ENCODE measurements at regions not wholly inside any gene's neighbourhood (a gene's known extent, or its start where the extent isn't known, plus 50 kb on each side); places are given as distances from the start of the nearest gene placed in this dataset.
A peak's percentile ranks its signal among the peaks of the same experiment; 100 is the strongest.

DNA sequence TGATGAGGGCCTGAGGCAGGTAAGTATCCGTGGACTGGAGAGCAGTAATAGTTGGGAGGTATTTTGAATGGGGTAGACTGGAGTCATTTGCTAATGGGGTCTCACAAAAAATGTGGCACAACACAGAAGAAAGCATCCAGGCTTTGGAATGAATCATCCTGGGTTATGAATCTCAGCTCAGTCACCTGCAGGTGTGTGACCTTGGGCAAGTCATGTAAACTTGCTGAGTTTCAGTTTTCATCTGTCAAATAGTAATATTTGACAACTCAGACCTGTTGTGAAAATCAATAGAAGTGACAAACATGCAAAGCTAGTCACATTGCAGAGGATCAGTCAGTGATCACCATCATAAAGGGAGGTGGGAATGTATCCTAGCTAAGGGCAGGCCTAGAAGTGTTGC lies 232.0 kb upstream of the TENM4 start:
- Histone ChIP-seq H3K4me1 (ENCODE audit: low read depth) (no peaks in the 10 kb centered on the region), H3K9me3 (ENCODE audit: low read depth) (no peaks in the 10 kb centered on the region), H3K36me3 (no peaks in the 10 kb centered on the region), H3K27ac (no peak overlapping the region), H3K27me3 (no peaks in the 10 kb centered on the region), H3K4me3 (no peak overlapping the region)
- TF ChIP-seq, protein P1, sequence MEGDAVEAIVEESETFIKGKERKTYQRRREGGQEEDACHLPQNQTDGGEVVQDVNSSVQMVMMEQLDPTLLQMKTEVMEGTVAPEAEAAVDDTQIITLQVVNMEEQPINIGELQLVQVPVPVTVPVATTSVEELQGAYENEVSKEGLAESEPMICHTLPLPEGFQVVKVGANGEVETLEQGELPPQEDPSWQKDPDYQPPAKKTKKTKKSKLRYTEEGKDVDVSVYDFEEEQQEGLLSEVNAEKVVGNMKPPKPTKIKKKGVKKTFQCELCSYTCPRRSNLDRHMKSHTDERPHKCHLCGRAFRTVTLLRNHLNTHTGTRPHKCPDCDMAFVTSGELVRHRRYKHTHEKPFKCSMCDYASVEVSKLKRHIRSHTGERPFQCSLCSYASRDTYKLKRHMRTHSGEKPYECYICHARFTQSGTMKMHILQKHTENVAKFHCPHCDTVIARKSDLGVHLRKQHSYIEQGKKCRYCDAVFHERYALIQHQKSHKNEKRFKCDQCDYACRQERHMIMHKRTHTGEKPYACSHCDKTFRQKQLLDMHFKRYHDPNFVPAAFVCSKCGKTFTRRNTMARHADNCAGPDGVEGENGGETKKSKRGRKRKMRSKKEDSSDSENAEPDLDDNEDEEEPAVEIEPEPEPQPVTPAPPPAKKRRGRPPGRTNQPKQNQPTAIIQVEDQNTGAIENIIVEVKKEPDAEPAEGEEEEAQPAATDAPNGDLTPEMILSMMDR (IDR thresholded peaks at IDR 0.05; ENCODE audit: low read depth, low read length), result no peak
- DNase-seq (ENCODE audit: low read depth in 1 of 2, low spot score in 1 of 2), result no peak

DNA sequence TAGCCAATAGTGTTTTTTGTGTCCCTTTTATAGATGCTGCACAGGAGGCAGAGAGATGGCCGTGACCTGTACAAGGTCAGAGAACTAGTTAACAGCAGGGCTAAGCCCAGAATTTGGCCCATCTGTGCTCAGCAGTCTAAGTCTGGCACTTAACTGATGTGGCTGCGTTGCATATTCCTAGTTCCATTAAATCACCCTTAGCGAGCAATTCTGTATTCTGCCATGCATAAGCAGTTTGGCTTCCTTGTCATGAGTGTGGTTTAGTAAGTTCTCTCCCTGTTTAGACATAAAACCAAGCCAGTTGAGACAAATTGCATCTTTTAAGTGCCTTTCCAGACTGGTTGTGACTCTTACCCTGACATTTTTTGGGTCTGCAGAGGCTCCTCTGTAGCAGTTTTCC lies 230.6 kb upstream of the TENM4 start:
- Histone ChIP-seq H3K27me3 (peaks cover 3% of the 10 kb centered on the region), H3K4me3 (no peak overlapping the region), H3K4me1 (ENCODE audit: low read depth) (no peaks in the 10 kb centered on the region), H3K36me3 (no peaks in the 10 kb centered on the region), H3K27ac (no peak overlapping the region), H3K9me3 (ENCODE audit: low read depth) (no peaks in the 10 kb centered on the region)
- no peak for DNase-seq (ENCODE audit: low read depth in 1 of 2, low spot score in 1 of 2)
- TF ChIP-seq, protein P1 (IDR thresholded peaks at IDR 0.05; ENCODE audit: low read depth, low read length), result no peak

DNA sequence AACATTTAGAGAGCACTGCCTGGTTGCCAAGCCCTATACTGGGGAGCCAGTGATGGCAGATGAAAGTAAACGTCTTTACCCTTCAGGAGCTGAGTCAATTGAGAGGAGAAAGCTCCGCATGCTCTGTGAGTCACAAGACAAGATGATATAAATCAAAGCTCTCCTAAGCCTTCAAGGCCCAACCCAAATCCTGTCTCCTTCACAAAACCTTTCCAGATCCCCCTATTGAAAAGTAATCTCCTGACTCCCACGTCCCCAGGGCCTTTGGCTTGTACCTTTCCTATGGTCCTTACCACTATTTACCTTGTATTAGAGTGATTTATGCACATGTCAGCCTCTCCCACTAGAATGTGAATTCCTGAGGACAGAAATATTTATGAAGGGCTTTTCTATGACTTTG lies 230.1 kb upstream of the TENM4 start:
- peaks cover 5% of the 10 kb centered on the region for H3K27me3 ChIP-seq
- no peak overlapping the region for H3K4me3 ChIP-seq
- no peak for DNase-seq (ENCODE audit: low read depth in 1 of 2, low spot score in 1 of 2)
- H3K36me3 ChIP-seq, result no peaks in the 10 kb centered on the region
- H3K27ac ChIP-seq, result no peak overlapping the region
- no peaks in the 10 kb centered on the region for H3K9me3 ChIP-seq (ENCODE audit: low read depth)
- no peaks in the 10 kb centered on the region for H3K4me1 ChIP-seq (ENCODE audit: low read depth)
- TF ChIP-seq, protein P1 (IDR thresholded peaks at IDR 0.05; ENCODE audit: low read depth, low read length), result no peak

DNA sequence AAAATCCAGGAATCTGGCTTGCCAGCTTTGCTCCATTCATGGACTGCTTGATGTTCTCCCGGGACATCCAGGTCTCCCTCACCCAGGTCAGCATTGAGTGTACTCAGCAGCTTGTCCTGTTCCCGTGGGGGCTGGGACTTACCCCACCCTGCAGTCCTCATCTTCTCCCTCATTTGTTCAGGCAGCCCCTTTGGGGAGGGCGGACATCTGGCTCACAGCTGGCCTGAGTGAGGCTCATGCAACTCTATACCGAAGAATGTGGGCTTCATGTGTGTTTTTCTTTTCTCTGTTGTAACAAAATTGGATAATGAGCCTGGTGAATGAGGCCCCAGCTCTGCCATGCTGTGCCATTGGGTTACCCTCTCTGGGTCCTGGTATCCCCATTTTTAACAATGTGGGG lies 227.7 kb upstream of the TENM4 start:
- Histone ChIP-seq H3K36me3 (no peaks in the 10 kb centered on the region), H3K27me3 (peaks cover 27% of the 10 kb centered on the region), H3K9me3 (ENCODE audit: low read depth) (no peaks in the 10 kb centered on the region), H3K4me1 (ENCODE audit: low read depth) (no peaks in the 10 kb centered on the region), H3K4me3 (no peak overlapping the region), H3K27ac (no peak overlapping the region)
- TF ChIP-seq, protein P1 (IDR thresholded peaks at IDR 0.05; ENCODE audit: low read depth, low read length), result no peak
- DNase-seq (ENCODE audit: low read depth in 1 of 2, low spot score in 1 of 2), result no peak

DNA sequence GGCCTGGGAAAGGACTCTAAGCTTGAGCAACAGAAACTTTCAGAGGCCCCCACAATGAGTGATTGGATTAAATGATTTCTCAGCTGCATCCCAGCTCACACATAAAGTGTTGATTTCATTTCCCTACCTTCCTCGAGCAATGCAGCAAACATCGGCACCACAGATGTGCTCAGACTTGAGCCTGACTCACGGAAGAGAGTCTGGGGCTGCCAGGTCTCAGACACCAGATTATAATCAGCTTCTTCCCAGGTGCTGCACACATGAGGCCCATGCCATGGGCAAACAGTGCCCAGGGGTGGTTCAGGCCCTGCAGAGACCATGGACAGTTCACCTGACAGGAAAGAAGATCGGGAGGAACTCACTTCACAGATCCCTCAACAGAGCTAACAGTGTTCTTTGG lies 226.6 kb upstream of the TENM4 start:
- Histone ChIP-seq H3K4me3 (no peak overlapping the region), H3K27me3 (peaks cover 28% of the 10 kb centered on the region), H3K9me3 (ENCODE audit: low read depth) (no peaks in the 10 kb centered on the region), H3K36me3 (no peaks in the 10 kb centered on the region), H3K27ac (no peak overlapping the region), H3K4me1 (ENCODE audit: low read depth) (no peaks in the 10 kb centered on the region)
- TF ChIP-seq, protein P1 (IDR thresholded peaks at IDR 0.05; ENCODE audit: low read depth, low read length), result no peak
- DNase-seq (ENCODE audit: low read depth in 1 of 2, low spot score in 1 of 2), result peak in 1 of 2 donors; percentile 6

DNA sequence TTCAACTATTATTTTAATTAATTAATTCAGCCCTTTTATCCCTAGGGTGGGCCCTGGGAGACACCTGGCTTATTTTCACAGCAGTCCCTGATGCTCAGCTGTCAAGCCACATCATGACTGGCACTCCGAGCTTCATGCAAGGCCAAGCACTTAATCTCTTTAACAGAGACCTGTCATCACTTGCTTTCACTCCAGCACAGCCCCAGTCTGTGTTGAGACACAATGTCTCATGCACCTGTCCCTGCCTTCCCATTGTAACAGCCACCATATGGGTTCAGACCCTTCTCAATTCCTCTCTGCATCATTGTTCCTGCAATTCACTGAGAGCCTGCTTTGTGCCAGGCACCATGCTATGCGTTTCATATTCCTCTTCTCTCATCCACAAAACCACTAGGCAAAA lies 222.2 kb upstream of the TENM4 start:
- H3K27ac ChIP-seq, result no peak overlapping the region

More for the DNA sequence above, 222.2 kb upstream of the TENM4 start:
- no peaks in the 10 kb centered on the region for H3K9me3 ChIP-seq (ENCODE audit: low read depth)
- TF ChIP-seq, protein P1 (IDR thresholded peaks at IDR 0.05; ENCODE audit: low read depth, low read length), result no peak
- H3K27me3 ChIP-seq, result peaks cover 39% of the 10 kb centered on the region
- no peaks in the 10 kb centered on the region for H3K36me3 ChIP-seq
- H3K4me3 ChIP-seq, result no peak overlapping the region
- no peaks in the 10 kb centered on the region for H3K4me1 ChIP-seq (ENCODE audit: low read depth)
- peak in 1 of 2 donors; percentile 63 for DNase-seq (ENCODE audit: low read depth in 1 of 2, low spot score in 1 of 2)
